HCT116 (cell line): ENCODE measurements at regions not wholly inside any gene's neighbourhood (a gene's known extent, or its start where the extent isn't known, plus 50 kb on each side); places are given as distances from the start of the nearest gene placed in this dataset.
"Not testable (repeated sequence)": the region's sequence is repeated elsewhere in the genome, so short reads cannot be mapped to it uniquely, and the experiment has no call there.

Experiments
- EZH2phosphoT487 ChIP-seq: fragments of 200-600 bp; IDR thresholded peaks from 2 replicates; pipeline ENCODE4 v1.6.1; 2018; ENCODE audit warnings: antibody characterized with exemption, borderline replicate concordance
- POLR2A ChIP-seq: IDR thresholded peaks from 2 replicates; pipeline ENCODE4 v1.7.0; 2011; ENCODE audit warnings: borderline replicate concordance; ENCODE audit not compliant: insufficient read depth, insufficient read length; ENCODE audit errors: extremely low read depth
- POLR2AphosphoS5 ChIP-seq: IDR thresholded peaks from 2 replicates; pipeline ENCODE4 v1.6.1; 2011; ENCODE audit warnings: mild to moderate bottlenecking, low read depth, low read length, moderate library complexity
- RAD21 ChIP-seq: IDR thresholded peaks from 2 replicates; pipeline ENCODE4 v1.6.1; 2012; ENCODE audit warnings: low read depth, mild to moderate bottlenecking
- SIN3A ChIP-seq: IDR thresholded peaks from 2 replicates; pipeline ENCODE4 v1.6.1; 2012; ENCODE audit warnings: low read depth
- YY1 ChIP-seq: IDR thresholded peaks from 2 replicates; pipeline ENCODE4 v1.6.1; 2011; ENCODE audit warnings: low read length, low read depth, moderate library complexity, mild to moderate bottlenecking; ENCODE audit not compliant: insufficient replicate concordance; ENCODE audit errors: extremely low read depth
- TF ChIP-seq, protein P1 (sequence below), 3 experiments: fragments of 200-600 bp in 1 of 3; sonication (generic) in 1 of 3; IDR thresholded peaks in 2 of 3; conservative IDR thresholded peaks in 1 of 3; 2 replicates each; pipeline ENCODE4 v1.5.1; 2012 to 2017; ENCODE audit warnings: low read depth in 2 of 3, low read length in 2 of 3, antibody characterized with exemption in 1 of 3, borderline replicate concordance in 1 of 3, control low read depth in 1 of 3, mild to moderate bottlenecking in 1 of 3, mixed read lengths in 1 of 3, mixed run types in 1 of 3, moderate library complexity in 1 of 3; ENCODE audit not compliant: insufficient read depth in 1 of 3
- TF ChIP-seq, protein P2 (sequence below): IDR thresholded peaks from 2 replicates; pipeline ENCODE4 v1.6.1; 2011; ENCODE audit warnings: mild to moderate bottlenecking, low read length, moderate library complexity; ENCODE audit not compliant: insufficient replicate concordance; ENCODE audit errors: extremely low read depth

- TF ChIP-seq POLR2AphosphoS5, POLR2A, SIN3A, RAD21, EZH2phosphoT487, YY1: not testable (repeated sequence)
- TF ChIP-seq, protein P1, sequence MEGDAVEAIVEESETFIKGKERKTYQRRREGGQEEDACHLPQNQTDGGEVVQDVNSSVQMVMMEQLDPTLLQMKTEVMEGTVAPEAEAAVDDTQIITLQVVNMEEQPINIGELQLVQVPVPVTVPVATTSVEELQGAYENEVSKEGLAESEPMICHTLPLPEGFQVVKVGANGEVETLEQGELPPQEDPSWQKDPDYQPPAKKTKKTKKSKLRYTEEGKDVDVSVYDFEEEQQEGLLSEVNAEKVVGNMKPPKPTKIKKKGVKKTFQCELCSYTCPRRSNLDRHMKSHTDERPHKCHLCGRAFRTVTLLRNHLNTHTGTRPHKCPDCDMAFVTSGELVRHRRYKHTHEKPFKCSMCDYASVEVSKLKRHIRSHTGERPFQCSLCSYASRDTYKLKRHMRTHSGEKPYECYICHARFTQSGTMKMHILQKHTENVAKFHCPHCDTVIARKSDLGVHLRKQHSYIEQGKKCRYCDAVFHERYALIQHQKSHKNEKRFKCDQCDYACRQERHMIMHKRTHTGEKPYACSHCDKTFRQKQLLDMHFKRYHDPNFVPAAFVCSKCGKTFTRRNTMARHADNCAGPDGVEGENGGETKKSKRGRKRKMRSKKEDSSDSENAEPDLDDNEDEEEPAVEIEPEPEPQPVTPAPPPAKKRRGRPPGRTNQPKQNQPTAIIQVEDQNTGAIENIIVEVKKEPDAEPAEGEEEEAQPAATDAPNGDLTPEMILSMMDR (IDR thresholded peaks at IDR 0.05 in 2 of 3, conservative IDR thresholded peaks at IDR 0.05 in 1 of 3; ENCODE audit: borderline replicate concordance in 1 of 3, insufficient read depth in 1 of 3, low read depth in 2 of 3, low read length in 2 of 3), result not testable (repeated sequence)
- TF ChIP-seq, protein P2, sequence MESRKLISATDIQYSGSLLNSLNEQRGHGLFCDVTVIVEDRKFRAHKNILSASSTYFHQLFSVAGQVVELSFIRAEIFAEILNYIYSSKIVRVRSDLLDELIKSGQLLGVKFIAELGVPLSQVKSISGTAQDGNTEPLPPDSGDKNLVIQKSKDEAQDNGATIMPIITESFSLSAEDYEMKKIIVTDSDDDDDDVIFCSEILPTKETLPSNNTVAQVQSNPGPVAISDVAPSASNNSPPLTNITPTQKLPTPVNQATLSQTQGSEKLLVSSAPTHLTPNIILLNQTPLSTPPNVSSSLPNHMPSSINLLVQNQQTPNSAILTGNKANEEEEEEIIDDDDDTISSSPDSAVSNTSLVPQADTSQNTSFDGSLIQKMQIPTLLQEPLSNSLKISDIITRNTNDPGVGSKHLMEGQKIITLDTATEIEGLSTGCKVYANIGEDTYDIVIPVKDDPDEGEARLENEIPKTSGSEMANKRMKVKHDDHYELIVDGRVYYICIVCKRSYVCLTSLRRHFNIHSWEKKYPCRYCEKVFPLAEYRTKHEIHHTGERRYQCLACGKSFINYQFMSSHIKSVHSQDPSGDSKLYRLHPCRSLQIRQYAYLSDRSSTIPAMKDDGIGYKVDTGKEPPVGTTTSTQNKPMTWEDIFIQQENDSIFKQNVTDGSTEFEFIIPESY, result not testable (repeated sequence)
These were observed 107.4 kb upstream of the SULF2 start for GRCh38 chr20:47892681-47893080.
